ENCODE measurements at regions not wholly inside any gene's neighbourhood (a gene's known extent, or its start where the extent isn't known, plus 50 kb on each side); places are given as distances from the start of the nearest gene placed in this dataset.

DNA sequence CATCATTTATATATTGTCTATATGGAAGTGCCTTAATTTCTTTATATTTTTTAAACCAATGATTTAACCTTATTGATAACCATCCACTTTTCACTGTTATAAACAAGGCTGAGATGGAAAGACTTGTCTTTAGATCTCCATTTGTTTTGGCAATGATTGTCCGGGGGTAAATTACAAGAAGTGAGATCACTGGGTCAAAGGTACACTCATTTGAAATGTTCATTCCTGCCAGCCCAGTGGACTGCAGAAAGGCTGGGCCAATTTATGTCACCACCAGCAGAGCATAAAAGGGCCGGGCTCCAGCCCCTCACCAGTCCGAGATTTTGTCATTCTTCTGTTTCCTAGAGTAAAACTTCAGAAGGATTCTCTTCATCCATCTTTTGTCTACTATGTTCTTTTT is 93.6 kb upstream of the NEO1 start:
- TF ChIP-seq L3MBTL2 (conservative IDR thresholded peaks at IDR 0.05) (no peak), HDGF (IDR thresholded peaks at IDR 0.05; ENCODE audit: borderline replicate concordance) (no peak), ZNF384 (IDR thresholded peaks at IDR 0.05) (no peak)
- TF ChIP-seq, protein P1, sequence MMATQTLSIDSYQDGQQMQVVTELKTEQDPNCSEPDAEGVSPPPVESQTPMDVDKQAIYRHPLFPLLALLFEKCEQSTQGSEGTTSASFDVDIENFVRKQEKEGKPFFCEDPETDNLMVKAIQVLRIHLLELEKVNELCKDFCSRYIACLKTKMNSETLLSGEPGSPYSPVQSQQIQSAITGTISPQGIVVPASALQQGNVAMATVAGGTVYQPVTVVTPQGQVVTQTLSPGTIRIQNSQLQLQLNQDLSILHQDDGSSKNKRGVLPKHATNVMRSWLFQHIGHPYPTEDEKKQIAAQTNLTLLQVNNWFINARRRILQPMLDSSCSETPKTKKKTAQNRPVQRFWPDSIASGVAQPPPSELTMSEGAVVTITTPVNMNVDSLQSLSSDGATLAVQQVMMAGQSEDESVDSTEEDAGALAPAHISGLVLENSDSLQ (IDR thresholded peaks at IDR 0.05): no peak

Data from HEK293T (cell line).